Ovary (tissue), 7 donors: ENCODE measurements at regions not wholly inside any gene's neighbourhood (a gene's known extent, or its start where the extent isn't known, plus 50 kb on each side); places are given as distances from the start of the nearest gene placed in this dataset.

Experiments
- DNase-seq, 5 donors: peaks; one replicate each; pipeline ENCODE4 v3.0.0-alpha.2; 2019 to 2020
- H3K27ac ChIP-seq, 2 donors: fragments of 200-600 bp; one replicate each; pipeline versions ENCODE4 v1.5.1 to v1.8.0; 2019 to 2022
- H3K27me3 ChIP-seq: fragments of 200-600 bp; one replicate; pipeline ENCODE4 v1.8.0; 2022
- H3K36me3 ChIP-seq: fragments of 200-600 bp; sonication (generic); one replicate; pipeline ENCODE4 v1.5.1; 2019
- H3K4me1 ChIP-seq: one replicate; pipeline ENCODE4 v1.8.1; 2013; ENCODE audit warnings: mild to moderate bottlenecking, moderate library complexity; ENCODE audit not compliant: insufficient read depth
- H3K4me3 ChIP-seq: fragments of 200-600 bp; sonication (generic); one replicate; pipeline ENCODE4 v1.5.1; 2017
- H3K9me3 ChIP-seq, 2 donors: fragments of 200-600 bp in 1 of 2; sonication (generic) in 1 of 2; one replicate each; pipeline versions ENCODE4 v1.5.1 to v1.8.1; 2013 to 2019; ENCODE audit warnings: mild to moderate bottlenecking in 1 of 2, moderate library complexity in 1 of 2
- EP300 ChIP-seq: sonication (generic); formaldehyde crosslinking; IDR thresholded peaks from one replicate; pipeline ENCODE4 v1.6.1; 2017; ENCODE audit warnings: antibody characterized with exemption
- POLR2A ChIP-seq: fragments of 450-650 bp; IDR thresholded peaks from one replicate; pipeline ENCODE4 v1.6.1; 2017; ENCODE audit warnings: antibody characterized with exemption, mild to moderate bottlenecking, moderate library complexity
- WGBS, 3 donors: extraction: QIAGEN DNeasy Blood & Tissue Kit in 1 of 3; methylation state at CpG; one replicate each; pipeline versions ENCODE4 v1.1.5 to v1.1.7; 2013 to 2017; 5-methylcytosine and 5-hydroxymethylcytosine counted together
- intact Hi-C, 4 donors: fragments of 100-400 bp; cut with DNase I; formaldehyde crosslinking; loops; one replicate each; pipeline versions ENCODE4 v1.11.0 to v1.15.1; 2022 to 2023
- TF ChIP-seq, protein P1 (sequence below), 3 donors: fragments of 450-650 bp in 2 of 3; fragments of 200-600 bp in 1 of 3; IDR thresholded peaks; one replicate each; pipeline versions ENCODE4 v1.5.1 to v1.8.0; 2016 to 2022; ENCODE audit warnings: antibody characterized with exemption in 3 of 3, mild to moderate bottlenecking in 1 of 3
- donor health status: DM: no; HTN: no; CAD: no; lungs with moderate emphysema.
- donor health status: DM: no; HTN: no; CAD: no.
- donor health status: Bipolar disorder and iron deficiency.
- donor health status: DM: no; HTN: no; CAD: no.
- donor health status: DM: yes; HTN: yes; CAD: no.

DNA sequence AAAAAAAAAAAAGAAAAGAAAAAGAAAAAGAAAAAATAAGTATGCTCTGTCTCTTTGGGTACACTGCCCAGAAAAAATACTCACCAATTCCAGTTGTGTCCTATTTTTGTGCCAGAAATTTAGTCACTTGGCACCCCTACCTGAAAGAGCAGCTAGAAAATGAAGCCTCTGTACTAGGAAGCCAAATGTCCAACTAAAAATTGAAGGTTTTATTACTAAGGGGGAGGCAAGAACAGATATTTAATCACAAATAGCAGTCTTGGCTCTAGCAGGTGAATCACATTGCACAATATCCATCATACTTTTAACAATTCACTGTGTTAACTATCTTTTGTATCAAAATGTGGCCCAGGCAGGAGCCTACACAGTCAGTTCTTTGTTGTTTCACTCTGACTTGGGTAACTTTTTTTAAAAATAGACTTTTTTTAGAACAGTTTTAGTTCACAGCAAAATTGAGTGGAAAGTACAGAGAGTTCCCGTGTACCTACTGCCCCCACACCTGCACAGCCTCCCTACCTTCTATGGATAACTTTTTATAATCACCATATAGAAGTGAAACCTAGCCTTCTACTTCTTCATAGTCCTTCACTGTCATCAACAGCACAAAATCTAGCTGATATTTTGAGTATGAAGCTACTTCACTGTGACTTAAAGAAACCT, 87.1 kb upstream of the ATF7IP start:
- Histone ChIP-seq H3K36me3 (no peaks in the 10 kb centered on the region), H3K27me3 (no peaks in the 10 kb centered on the region), H3K27ac (no peak overlapping the region), H3K4me3 (no peak overlapping the region), H3K9me3 (no peaks in the 10 kb centered on the region), H3K4me1 (no peaks in the 10 kb centered on the region)
- DNase-seq = no peak
- intact Hi-C loops = no loop called here
- WGBS, 3 donors = 67 to 84% (median 78%) methylated on average over 1 of the region's 1 CpG
- no peak for TF ChIP-seq EP300
- TF ChIP-seq, protein P1, sequence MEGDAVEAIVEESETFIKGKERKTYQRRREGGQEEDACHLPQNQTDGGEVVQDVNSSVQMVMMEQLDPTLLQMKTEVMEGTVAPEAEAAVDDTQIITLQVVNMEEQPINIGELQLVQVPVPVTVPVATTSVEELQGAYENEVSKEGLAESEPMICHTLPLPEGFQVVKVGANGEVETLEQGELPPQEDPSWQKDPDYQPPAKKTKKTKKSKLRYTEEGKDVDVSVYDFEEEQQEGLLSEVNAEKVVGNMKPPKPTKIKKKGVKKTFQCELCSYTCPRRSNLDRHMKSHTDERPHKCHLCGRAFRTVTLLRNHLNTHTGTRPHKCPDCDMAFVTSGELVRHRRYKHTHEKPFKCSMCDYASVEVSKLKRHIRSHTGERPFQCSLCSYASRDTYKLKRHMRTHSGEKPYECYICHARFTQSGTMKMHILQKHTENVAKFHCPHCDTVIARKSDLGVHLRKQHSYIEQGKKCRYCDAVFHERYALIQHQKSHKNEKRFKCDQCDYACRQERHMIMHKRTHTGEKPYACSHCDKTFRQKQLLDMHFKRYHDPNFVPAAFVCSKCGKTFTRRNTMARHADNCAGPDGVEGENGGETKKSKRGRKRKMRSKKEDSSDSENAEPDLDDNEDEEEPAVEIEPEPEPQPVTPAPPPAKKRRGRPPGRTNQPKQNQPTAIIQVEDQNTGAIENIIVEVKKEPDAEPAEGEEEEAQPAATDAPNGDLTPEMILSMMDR (IDR thresholded peaks at IDR 0.05) = no peak

DNA sequence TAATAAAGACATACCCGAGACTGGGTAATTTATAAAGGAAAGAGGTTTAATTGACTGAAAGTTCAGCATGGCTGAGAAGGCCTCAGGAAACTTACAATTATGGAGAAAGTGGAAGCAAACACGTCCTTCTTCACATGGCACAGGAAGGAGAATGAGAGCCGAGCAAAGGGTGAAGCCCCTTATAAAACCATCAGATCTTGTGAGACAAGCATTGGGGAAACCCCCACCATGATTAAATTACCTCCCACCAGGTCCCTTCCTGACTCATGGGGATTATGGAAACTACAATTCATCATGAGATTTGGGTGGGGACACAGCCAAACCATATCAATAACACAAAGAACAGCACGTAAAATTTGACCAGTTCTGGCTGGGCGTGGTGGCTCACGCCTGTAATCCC, 85.6 kb upstream of the ATF7IP start:
- no peak for TF ChIP-seq EP300
- TF ChIP-seq POLR2A = no peak
- TF ChIP-seq, protein P1 (IDR thresholded peaks at IDR 0.05) = no peak
- WGBS, 3 donors = 90 to 93% (median 91%) methylated on average over 6 of the region's 6 CpGs

GRCh38 chr12:14280921-14281320, 84.6 kb upstream of the ATF7IP start:
- Histone ChIP-seq H3K36me3 (no peaks in the 10 kb centered on the region), H3K27me3 (no peaks in the 10 kb centered on the region), H3K27ac (no peak overlapping the region), H3K4me3 (no peak overlapping the region), H3K4me1 (peaks cover 3% of the 10 kb centered on the region), H3K9me3 (no peaks in the 10 kb centered on the region)
- 95 to 98% (median 95%) methylated on average over 5 of the region's 5 CpGs for WGBS, 3 donors
- intact Hi-C loops = no loop called here
- no peak for DNase-seq
- TF ChIP-seq POLR2A (no peak), EP300 (no peak)
- TF ChIP-seq, protein P1 (IDR thresholded peaks at IDR 0.05) = no peak

More for the DNA sequence above, 85.6 kb upstream of the ATF7IP start:
- Histone ChIP-seq H3K4me3 (no peak overlapping the region), H3K4me1 (peaks cover 3% of the 10 kb centered on the region), H3K36me3 (no peaks in the 10 kb centered on the region), H3K27ac (no peak overlapping the region), H3K9me3 (no peaks in the 10 kb centered on the region), H3K27me3 (no peaks in the 10 kb centered on the region)
- intact Hi-C loops = no loop called here
- DNase-seq = no peak

DNA sequence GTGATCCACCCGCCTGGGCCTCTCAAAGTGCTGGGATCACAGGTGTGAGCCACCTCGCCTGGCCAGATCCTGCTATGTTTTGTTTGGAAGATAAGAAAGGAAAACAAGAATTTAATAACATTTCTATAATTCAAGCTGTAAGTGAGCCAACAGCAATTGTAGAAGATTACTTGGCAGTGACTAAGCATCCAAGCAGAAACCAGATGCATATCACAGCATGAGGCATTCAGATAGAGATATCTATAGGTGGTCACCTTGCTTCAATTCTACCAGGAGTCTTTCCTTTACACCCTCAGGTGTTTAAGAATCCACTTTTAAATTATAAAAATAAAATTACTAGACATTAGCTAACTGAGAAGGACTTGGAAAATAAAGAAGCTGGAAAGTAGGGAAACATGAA, 83.9 kb upstream of the ATF7IP start:
- Histone ChIP-seq H3K9me3 (no peaks in the 10 kb centered on the region), H3K36me3 (no peaks in the 10 kb centered on the region), H3K4me1 (peaks cover 3% of the 10 kb centered on the region), H3K27me3 (no peaks in the 10 kb centered on the region), H3K4me3 (no peak overlapping the region), H3K27ac (no peak overlapping the region)
- no peak for TF ChIP-seq EP300
- TF ChIP-seq, protein P1 (IDR thresholded peaks at IDR 0.05) = no peak
- no peak for TF ChIP-seq POLR2A
- WGBS, 3 donors = 84 to 97% (median 95%) methylated on average over 2 of the region's 2 CpGs
- DNase-seq = no peak
- intact Hi-C loops = no loop called here
